ENCODE measurements at regions not wholly inside any gene's neighbourhood (a gene's known extent, or its start where the extent isn't known, plus 50 kb on each side); places are given as distances from the start of the nearest gene placed in this dataset.

DNA sequence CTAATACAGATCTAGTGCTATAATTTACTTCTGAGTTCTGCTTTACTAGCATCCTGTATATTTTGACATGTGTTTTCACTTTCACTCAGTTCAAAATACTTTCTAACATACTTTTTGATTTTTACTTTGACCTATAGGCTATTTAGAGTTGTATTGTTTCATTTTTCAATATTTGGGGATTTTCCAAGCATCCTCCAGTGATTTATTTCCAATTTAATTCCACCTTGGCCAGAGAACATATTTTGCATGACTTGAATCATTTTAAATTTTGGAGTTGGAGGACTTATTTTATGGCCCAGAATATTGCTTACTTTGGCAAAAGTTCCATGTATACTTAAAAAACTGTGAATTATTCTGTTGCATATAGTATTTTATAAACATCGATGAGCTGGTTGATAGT lies 1215.6 kb upstream of the MAP3K7 start:
- no peak for FAIRE-seq

DNA sequence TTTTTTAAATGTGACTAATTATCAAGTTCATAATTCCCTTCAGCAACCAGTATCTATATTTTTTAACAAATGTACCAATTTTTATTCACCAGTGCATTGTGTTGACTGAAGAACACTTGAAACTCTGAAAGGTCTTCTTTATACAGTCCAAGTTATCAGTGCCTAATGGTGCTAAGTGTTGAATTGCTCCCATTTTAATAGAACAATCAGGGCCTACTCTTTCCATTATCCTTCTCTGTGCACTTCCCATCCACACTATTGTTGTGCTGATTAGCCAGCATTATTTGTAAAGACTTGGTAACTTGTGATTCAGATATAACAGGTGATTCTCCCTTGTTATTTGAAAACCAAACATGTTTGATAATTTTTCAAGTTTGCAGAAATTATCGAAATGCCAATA lies 1209.7 kb upstream of the MAP3K7 start:
- FAIRE-seq (no peak), DNase-seq (ENCODE audit: extremely low spot score, insufficient read length, low read depth) (no peak)

More for the DNA sequence above, 1215.6 kb upstream of the MAP3K7 start:
- DNase-seq (ENCODE audit: extremely low spot score, insufficient read length, low read depth), result no peak

DNA sequence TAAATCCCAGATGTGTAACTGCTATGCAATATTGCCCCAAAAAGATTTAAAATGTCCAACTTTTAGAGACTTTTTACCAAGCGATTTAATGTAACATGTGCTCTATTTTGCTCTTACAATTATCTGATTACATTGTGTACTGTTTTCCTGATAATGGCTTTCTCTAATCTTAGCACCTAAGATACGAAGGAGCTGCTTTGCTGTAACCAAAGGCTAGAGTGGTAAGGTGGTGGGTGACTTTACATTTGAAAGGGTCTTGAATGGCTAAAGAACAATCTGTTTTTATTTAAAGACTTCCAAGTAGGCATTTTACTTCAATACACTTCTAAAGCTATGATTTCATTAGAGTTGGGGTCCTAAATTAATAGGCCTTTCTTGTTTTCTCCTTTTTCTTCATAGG lies 1201.6 kb upstream of the MAP3K7 start:
- FAIRE-seq, result no peak
- no peak for DNase-seq (ENCODE audit: extremely low spot score, insufficient read length, low read depth)

DNA sequence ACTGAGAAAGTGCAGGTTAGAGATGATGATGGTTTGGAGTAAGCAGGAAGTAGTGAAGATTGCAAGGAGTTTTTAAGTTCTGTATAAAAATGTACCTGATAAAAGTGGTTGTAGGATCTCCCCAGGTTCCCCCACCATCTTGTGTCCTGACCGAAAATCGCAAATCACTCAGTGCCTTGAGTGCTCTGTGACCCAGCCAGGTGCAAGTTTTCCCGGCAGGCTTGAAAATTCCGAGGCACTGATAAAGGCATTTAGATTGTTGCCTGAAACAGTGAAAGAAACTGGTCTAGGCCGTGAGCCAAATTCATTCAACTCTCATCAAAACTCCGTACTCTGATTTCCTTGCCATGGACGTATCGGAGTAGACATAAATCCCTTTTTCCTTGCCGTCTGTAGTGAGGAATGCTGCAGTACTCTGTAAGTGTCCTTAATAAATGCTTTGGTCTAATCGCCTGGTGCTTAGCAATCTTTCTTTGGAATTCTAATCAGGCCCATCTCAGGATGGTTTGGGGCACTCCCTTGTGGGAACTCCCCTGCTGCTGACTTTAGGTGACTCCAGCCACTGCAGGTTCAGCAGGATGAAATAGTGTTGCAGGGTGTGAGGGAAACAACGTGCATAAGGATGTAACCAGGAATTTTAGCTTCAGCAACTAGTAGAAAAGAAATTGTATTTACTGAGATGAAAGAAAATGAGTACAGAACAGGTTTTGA lies 1199.8 kb upstream of the MAP3K7 start:
- DNase-seq (ENCODE audit: extremely low spot score, insufficient read length, low read depth), result no peak
- no peak for FAIRE-seq

DNA sequence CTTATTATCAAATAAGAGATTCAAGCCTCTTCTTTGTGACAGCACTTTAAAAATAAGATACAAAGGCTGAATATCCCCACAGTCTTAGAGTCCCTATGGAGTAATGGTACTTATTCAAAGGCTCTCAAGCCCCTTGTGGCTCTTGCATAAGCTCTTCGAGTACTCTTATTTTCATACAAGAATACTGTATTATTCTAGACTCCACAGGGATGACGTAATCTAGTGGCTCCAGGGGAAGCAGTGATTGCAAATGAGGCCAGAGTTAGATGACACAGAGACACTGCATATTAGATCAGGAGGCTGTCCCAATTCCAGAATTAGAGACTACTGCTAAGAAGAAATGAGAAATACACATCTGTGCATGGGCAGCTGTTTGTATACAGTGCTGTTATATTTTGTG lies 1195.9 kb upstream of the MAP3K7 start:
- DNase-seq (ENCODE audit: extremely low spot score, insufficient read length, low read depth) (no peak), FAIRE-seq (no peak)

DNA sequence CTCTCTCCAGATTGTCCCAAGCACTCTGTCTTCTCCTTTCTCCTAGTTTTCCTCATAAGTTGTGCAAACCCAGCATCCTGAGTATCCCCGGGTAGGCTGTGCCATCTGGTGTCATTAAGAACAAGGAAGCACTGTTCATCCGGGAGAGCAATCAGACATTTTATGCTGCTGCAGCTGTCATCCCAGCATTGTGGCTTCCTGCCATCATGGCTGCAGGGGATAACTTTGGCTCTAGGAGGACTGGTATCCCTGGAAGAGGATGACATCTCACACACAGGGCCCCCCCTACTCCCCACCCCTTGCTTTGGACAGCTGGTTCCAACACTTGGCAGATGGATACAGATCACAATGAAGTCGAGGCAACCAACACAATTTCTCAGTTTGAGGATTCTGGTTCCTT lies 1195.1 kb upstream of the MAP3K7 start:
- FAIRE-seq (no peak), DNase-seq (ENCODE audit: extremely low spot score, insufficient read length, low read depth) (no peak)

DNA sequence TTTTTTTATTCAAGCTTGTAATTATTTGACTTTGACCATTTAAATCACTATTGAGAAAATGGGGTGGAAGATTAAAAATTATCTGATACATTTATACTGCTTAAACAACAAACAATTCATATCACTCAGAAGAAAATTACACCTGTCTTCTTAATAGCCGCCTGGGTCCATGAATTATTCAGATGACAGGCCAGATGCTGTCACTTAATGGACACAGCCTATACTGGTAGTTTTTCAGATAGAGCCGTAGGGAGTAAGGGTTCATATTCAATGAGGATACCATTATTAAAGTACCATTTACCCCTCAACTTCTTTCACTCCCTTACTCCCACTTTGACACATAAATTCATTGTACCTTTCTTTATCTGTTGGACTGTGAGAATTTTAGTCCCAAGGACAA lies 1193.4 kb upstream of the MAP3K7 start:
- DNase-seq (ENCODE audit: extremely low spot score, insufficient read length, low read depth) (no peak), FAIRE-seq (no peak)

DNA sequence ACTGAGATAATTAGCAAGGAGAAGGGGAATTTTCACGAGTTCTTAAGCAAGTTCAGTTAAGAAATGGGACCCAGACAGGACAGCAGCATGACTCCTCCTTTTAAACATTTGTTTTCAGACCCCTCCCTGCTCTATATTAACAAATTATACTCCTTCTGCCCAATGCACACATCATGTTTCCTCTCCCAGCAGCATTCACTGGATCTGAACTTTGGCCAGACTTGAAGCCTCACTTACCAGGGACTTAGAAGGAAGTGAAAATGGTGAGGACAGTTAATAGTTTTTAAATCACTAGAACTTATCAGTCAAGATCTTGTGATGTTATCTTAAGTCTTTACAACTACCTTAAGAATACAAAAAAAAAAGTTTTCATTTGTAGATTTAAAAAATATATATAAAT lies 1174.7 kb upstream of the MAP3K7 start:
- DNase-seq (ENCODE audit: extremely low spot score, insufficient read length, low read depth) (no peak), FAIRE-seq (no peak)

DNA sequence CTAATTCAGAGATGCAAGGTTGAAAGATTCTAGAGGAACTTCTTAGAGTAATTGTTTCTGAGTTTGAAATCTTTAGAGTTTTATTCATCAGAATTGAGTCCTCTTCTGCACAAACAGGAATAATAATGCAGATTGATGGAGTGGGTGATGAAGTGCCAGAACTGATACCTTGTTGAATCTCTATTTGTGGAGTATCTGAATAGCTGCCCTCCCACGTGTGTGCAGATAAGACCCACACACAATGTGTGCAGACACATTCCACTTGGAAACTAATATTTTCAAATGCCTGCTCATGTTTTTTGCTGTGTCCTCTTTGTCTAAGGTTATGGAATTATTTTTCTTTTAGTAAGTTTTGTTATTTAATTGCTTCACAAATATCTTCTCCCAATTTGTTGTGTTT lies 1167.8 kb upstream of the MAP3K7 start:
- FAIRE-seq (no peak), DNase-seq (ENCODE audit: extremely low spot score, insufficient read length, low read depth) (no peak)

DNA sequence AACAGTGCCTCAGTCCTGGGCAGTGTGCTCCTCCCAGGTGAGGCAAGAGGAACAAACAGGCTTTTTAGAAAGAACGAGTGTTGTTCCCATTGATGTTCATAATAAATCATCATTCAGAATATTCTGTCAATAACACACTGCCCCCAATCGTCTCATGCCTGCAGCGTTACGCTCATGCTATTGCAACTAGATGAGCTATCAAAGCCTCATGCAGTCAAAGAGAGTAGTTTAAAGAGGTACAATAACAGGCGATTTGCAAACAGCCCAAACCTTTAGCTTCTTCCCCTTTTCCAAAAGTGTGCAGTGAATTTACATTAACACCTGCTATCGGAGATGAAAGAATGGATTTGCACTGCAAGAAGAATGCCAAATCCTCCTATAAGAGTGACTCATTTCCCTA lies 1164.7 kb upstream of the MAP3K7 start:
- no peak for FAIRE-seq

DNA sequence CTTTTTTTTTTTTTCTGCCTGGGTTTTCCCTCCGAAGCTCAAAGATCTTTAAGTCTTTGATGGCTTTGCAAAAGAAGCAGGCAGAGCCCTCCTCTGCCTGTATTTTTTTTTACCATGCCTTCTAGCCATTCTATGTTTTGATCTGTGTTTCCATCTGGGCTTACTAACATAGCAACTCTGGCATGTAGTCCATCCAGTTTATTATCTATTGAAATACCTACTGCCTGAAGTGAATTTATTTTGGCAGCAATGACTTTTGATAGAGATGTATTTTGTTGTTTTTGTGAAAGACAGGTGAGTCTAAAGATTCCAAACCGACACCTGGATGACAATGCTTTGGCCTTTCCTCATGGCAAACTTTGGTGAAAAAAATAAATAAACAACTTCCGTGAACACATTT lies 1157.7 kb upstream of the MAP3K7 start:
- DNase-seq (ENCODE audit: extremely low spot score, insufficient read length, low read depth), result no peak

More for the DNA sequence above, 1164.7 kb upstream of the MAP3K7 start:
- no peak for DNase-seq (ENCODE audit: extremely low spot score, insufficient read length, low read depth)

DNA sequence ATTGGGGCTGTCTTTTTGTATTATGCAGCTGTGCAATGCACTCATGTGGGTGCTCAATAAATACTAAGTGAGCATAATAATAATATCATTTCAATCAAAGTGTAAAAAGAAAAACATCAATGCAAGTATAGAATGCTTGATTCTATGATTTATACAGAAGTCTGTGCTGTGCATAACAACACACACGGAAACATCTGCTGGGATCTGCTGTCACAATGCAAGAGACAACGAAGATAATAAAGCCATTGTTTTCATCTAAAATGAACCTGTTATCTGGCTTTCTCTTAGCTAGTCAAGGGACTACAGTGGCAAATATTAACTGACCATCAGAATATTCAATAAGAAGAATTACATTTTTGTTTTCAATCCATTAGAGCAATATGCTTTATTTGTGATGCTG lies 1156.9 kb upstream of the MAP3K7 start:
- FAIRE-seq, result no peak
- no peak for DNase-seq (ENCODE audit: extremely low spot score, insufficient read length, low read depth)

More for the DNA sequence above, 1157.7 kb upstream of the MAP3K7 start:
- no peak for FAIRE-seq

DNA sequence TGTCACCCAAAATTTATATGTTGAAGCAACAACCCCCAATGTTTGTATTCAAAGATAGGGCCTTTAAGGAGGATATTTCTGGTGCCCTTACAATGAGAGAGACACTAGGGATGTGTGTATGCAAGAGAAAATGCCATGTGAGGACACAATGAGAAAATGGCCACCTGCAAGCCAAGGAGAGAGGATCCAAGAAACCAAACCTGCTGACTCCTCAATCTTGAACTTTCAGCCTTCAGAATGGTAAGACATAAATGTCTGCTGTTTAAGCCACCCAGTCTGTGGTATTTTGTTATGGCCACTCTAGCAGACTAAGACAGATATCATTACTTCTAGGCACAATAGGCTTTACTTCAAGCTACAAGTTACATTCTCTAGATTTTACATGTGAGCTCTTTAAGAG lies 1145.1 kb upstream of the MAP3K7 start:
- FAIRE-seq (no peak), DNase-seq (ENCODE audit: extremely low spot score, insufficient read length, low read depth) (no peak)

DNA sequence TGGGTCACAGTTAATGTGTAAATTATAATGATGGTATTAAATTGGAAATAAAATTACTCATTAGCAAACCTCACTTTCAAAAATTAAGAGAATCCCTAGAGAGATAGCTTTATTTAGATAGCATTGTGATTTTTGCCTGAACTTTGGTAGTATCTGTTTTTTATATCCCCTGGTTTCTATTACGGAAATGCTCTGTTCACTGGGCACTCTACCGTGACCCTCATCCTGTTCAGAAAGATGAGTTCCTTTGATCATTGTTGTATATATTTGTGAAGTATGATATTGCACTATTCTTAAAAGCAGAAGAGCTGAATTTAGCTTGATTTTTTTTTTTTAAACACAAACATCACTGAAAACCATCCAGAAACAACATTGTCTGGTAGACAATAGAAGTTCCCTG lies 1143.8 kb upstream of the MAP3K7 start:
- FAIRE-seq, result no peak
- DNase-seq (ENCODE audit: extremely low spot score, insufficient read length, low read depth), result no peak

DNA sequence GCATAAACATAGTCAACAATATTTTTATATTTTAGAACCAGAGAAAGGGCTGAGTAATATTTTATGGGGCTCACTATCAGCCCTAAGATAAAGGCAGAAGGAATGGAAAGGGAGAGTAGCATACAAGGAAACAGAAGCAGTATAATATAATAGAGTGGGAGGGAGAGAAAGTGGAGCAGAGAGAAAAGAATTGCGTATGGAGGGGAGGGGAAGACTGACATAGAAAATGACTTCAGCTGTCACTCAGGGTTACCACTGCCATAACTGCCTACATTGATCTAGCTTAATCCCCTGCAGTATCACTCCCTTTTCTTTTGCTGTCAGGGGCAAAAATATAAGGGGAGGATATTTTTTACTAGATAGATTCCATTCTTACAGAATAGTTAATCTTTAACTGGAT lies 1133.5 kb upstream of the MAP3K7 start:
- DNase-seq (ENCODE audit: extremely low spot score, insufficient read length, low read depth) (no peak), FAIRE-seq (no peak)

DNA sequence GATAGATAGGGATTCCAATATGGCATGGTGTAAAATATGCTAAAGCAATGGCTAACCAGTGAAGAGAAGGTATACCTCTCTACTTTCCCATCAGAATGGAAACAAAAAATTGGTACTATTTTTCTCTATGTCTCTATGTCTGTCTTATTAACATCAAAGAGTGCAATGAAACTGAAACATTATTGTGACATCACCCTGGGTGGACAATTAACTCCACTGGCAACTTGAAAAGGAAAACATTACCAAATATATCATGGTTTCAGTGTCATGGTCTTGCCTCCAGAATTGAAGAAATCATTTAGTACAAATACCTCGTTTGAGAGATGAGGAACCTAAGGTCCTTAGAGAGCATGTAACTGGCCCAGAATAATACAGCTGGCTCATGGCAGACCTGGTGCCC lies 1132.5 kb upstream of the MAP3K7 start:
- DNase-seq (ENCODE audit: extremely low spot score, insufficient read length, low read depth), result no peak
- no peak for FAIRE-seq

DNA sequence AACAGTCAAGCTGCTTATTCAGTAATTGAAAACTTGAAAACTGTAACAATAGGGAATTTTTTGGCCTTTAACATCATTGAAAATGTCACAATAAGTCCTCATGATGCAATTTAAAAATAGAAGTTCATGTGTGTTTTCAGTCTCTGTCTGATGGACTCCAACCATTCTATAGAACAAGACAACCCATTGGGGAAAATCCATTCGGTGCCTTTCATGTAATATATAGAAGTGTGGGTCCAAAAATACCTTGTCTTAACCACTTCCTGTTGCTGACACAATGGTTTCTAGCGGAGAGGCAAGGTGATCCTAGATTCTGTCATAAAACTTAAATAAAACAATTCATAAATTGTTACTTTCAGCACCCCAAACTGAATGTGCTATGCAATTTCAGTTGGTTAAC lies 1131.3 kb upstream of the MAP3K7 start:
- peak; percentile 5 for FAIRE-seq

DNA sequence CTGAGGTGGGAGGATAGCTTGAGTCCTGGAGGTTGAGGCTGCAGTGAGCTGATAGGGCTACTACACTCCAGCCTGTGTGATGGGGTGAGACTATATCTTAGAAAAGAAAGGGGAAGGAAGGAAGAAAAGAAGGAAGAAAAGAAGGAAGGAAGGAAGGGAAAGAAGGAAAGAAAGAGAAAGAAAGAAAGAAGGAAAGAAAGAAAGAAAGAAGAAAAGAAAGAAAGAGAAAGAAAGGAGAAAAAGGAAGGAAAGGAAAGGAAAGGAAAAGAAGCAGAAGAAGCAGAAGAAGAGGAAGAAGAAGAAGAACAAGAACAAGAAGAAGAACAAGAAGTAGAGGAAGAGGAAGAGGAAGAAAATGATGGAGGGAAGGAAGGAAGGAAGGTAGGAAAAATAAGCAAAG lies 1130.2 kb upstream of the MAP3K7 start:
- FAIRE-seq, result no peak
- DNase-seq (ENCODE audit: extremely low spot score, insufficient read length, low read depth), result no peak

More for the DNA sequence above, 1131.3 kb upstream of the MAP3K7 start:
- DNase-seq (ENCODE audit: extremely low spot score, insufficient read length, low read depth), result no peak

DNA sequence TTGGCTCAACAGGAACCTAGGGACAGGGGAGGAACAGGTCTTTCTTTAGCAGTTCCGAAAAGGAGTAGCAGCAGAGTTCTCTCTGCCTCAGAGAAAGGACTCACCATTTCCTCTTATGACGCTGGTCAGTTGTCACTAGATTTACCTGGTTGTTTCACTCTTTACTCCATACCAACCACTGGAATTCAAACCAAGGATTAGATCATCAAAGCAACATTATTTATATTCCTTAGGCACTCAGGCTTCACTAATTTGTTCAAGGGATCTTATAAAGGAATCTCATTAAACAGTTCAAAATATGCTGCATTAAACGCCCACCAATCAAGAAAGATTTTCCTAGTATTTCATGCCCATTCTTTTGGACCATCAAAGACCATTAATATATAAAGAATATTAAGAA lies 1129.5 kb upstream of the MAP3K7 start:
- FAIRE-seq (no peak), DNase-seq (ENCODE audit: extremely low spot score, insufficient read length, low read depth) (no peak)

DNA sequence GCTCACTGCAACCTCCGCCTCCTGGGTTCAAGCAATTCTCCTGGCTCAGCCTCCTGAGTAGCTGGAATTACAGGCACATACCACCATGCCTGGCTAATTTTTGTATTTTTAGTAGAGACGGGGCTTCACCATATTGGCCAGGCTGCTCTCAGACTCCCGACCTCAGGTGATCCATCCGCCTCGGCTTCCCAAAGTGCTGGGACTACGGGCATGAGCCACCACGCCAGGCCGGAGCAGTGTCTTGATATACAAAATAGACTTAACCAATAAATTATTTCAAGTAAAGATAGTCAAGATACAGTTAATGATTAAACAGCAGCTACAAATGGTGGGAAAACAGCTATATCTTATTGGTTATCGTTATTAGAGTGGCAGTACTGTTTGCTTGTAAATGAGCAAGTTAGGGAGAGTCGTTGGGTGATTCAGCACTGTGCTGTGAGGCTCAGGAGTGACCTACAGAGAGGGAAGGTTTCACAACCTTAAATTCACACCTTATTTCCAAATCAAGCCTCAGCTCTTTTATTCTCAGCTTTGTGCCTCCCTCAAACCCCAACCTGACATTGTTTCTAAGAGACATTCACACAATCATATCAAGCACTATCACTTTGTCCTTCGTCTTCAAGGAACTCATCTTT lies 1128.4 kb upstream of the MAP3K7 start:
- DNase-seq (ENCODE audit: extremely low spot score, insufficient read length, low read depth), result no peak
- no peak for FAIRE-seq

DNA sequence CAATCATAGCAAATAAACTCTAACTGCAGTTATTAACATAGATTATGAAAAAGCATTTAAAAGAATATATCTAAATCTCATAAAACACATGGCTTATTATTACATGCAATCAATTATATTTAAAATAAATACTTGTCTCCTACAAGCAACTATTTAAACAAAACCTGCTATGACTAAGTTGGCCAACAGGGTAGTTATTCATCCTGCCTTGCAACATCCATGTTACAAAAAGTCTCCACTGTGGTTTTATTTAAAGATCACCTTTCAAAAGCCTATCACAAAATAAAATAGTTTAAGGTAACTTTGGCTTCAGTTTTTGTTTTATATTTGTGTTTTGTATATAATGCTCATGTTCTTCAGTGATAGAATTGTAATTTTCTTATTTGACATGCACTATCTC lies 1127.0 kb upstream of the MAP3K7 start:
- FAIRE-seq, result no peak

DNA sequence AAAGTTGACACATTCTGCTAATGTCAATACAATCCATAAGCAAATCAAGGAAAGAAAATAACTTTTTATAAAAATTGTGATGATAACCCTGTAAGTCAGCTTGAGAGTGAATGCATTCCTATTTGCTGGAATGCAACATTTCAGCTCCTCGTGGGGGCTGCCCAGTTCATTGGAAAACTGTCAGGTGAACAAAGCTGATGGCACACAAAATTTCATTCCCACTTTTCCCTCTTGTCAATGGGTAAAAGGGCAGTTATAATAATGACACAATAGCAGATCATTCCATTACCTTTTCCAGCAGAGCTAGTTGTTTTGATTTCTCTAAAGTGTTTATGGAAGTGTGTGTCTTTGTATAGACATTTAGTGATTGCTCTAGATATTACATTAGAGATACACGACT lies 1124.6 kb upstream of the MAP3K7 start:
- DNase-seq (ENCODE audit: extremely low spot score, insufficient read length, low read depth) (no peak), FAIRE-seq (no peak)

More for the DNA sequence above, 1127.0 kb upstream of the MAP3K7 start:
- DNase-seq (ENCODE audit: extremely low spot score, insufficient read length, low read depth), result no peak

Data from GM18507 (cell line).